Mucosa of stomach (tissue), 1 donor: ENCODE measurements at regions not wholly inside any gene's neighbourhood (a gene's known extent, or its start where the extent isn't known, plus 50 kb on each side); places are given as distances from the start of the nearest gene placed in this dataset.

ENCODE experiments used
- H3K27me3 ChIP-seq: one replicate; pipeline ENCODE4 v1.7.0; 2013; ENCODE audit warnings: mild to moderate bottlenecking, low read length; ENCODE audit not compliant: control insufficient read depth, insufficient read depth
- H3K36me3 ChIP-seq: one replicate; pipeline ENCODE4 v1.7.0; 2013; ENCODE audit warnings: low read length; ENCODE audit not compliant: control insufficient read depth, insufficient read depth
- H3K4me1 ChIP-seq: one replicate; pipeline ENCODE4 v1.7.0; 2013; ENCODE audit warnings: mild to moderate bottlenecking, low read length; ENCODE audit not compliant: control insufficient read depth, insufficient read depth
- H3K4me3 ChIP-seq: one replicate; pipeline ENCODE4 v1.7.0; 2013; ENCODE audit warnings: low read length
- H3K9ac ChIP-seq: one replicate; pipeline ENCODE4 v1.7.0; 2013; ENCODE audit warnings: mild to moderate bottlenecking, low read length, moderate library complexity
- H3K9me3 ChIP-seq: one replicate; pipeline ENCODE4 v1.7.0; 2013; ENCODE audit warnings: mild to moderate bottlenecking, low read length, moderate library complexity; ENCODE audit not compliant: control insufficient read depth
- donor health status: Pancreatic carcinoma.

- H3K4me1 ChIP-seq, result no peaks in the 10 kb centered on the region
- no peaks in the 10 kb centered on the region for H3K9me3 ChIP-seq
- no peaks in the 10 kb centered on the region for H3K27me3 ChIP-seq
- H3K9ac ChIP-seq, result no peak overlapping the region
- no peaks in the 10 kb centered on the region for H3K36me3 ChIP-seq
- H3K4me3 ChIP-seq, result no peak overlapping the region
These were observed 674.1 kb downstream of the NYAP2 start for GRCh38 chr2:226073496-226074160.

DNA sequence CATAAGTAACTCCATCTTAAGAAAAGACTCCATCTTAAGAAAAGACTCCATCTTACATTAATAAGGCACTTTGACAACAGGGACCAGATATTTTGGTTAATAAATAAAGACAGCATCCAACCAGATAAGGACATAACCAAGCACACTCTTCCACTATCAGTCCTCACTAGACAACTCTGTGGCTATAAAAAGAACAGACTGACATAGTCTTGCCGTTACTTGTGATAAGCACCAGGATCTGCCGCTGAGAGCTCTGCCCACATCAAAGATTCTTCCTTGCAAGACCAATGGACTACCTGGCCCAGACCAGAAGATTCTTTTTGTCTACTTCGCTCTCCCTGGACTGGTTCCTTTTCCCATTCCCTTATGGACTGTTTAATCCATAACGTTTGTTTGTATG is 667.4 kb downstream of the NYAP2 start:
- H3K9ac ChIP-seq, result no peak overlapping the region
- no peaks in the 10 kb centered on the region for H3K27me3 ChIP-seq
- H3K4me3 ChIP-seq, result no peak overlapping the region
- H3K4me1 ChIP-seq, result no peaks in the 10 kb centered on the region
- H3K9me3 ChIP-seq, result no peaks in the 10 kb centered on the region
- no peaks in the 10 kb centered on the region for H3K36me3 ChIP-seq

GRCh38 chr2:226066391-226066790 is 666.9 kb downstream of the NYAP2 start:
- H3K9ac ChIP-seq, result no peak overlapping the region
- H3K4me3 ChIP-seq, result no peak overlapping the region
- no peaks in the 10 kb centered on the region for H3K36me3 ChIP-seq
- no peaks in the 10 kb centered on the region for H3K9me3 ChIP-seq
- H3K27me3 ChIP-seq, result no peaks in the 10 kb centered on the region
- H3K4me1 ChIP-seq, result no peaks in the 10 kb centered on the region

- Histone ChIP-seq H3K4me3 (no peak overlapping the region), H3K36me3 (no peaks in the 10 kb centered on the region), H3K4me1 (no peaks in the 10 kb centered on the region), H3K9ac (no peak overlapping the region), H3K9me3 (no peaks in the 10 kb centered on the region), H3K27me3 (no peaks in the 10 kb centered on the region)
These were observed 665.5 kb downstream of the NYAP2 start for GRCh38 chr2:226064932-226065570.

DNA sequence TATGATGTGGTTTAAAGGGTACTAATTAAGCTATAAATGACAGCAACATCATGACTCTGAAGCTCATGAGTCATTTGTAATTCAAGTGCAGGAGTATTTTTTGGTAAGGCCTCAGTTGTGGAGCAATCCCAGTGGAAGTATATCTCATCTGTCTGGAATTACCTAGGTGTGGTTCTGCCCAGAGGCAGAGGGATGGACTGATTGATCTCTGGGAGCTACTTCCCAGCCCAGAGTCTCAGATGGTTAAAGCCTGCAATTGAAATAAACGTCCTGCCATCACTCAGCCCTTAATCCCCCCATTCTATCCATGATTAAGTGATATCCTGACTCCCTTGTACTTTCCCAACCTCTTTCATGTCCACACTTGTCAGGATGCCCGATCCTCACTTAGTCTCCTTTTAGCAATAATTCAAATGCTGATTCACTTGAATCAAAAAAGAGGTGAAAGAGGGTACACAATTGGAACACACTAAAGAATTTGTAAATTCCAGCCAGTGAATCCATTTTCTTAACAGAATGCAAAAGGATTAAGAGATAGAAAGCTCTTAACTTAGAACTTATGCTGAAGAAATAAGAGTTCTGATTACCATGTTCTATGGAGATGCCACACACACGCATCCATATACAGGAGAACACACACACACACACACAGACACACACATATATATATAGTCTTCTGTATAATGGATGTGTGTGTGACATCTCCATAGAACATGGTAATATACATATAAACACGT is 664.4 kb downstream of the NYAP2 start:
- Histone ChIP-seq H3K27me3 (no peaks in the 10 kb centered on the region), H3K9me3 (no peaks in the 10 kb centered on the region), H3K4me3 (no peak overlapping the region), H3K9ac (no peak overlapping the region), H3K36me3 (no peaks in the 10 kb centered on the region), H3K4me1 (no peaks in the 10 kb centered on the region)

- H3K4me3 ChIP-seq, result no peak overlapping the region
- no peaks in the 10 kb centered on the region for H3K27me3 ChIP-seq
- no peaks in the 10 kb centered on the region for H3K9me3 ChIP-seq
- no peaks in the 10 kb centered on the region for H3K4me1 ChIP-seq
- H3K9ac ChIP-seq, result no peak overlapping the region
- H3K36me3 ChIP-seq, result no peaks in the 10 kb centered on the region
These were observed 660.6 kb downstream of the NYAP2 start for GRCh38 chr2:226059961-226060627.

DNA sequence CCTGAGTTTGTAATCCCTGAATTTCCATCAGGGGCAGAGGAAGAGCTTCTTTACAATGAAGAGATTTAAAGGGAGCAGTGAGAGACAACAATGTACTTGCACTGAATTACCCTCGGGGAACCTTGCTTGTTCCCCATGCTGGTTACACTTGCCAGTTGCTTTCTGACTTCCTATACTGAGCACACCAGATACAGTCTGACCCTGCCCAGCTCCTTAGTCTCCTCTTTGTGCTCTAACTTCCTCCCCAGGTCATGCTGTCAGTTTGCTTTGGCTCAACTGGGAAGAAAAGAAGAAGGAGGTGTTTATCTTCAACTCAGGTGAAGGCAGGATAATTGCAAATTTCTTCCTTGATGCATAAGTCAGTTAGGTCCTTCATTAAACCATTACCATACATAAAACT is 658.4 kb downstream of the NYAP2 start:
- no peaks in the 10 kb centered on the region for H3K27me3 ChIP-seq

GRCh38 chr2:226057365-226057764 is 657.9 kb downstream of the NYAP2 start:
- H3K27me3 ChIP-seq, result no peaks in the 10 kb centered on the region
- H3K9ac ChIP-seq, result no peak overlapping the region
- H3K4me1 ChIP-seq, result no peaks in the 10 kb centered on the region
- no peaks in the 10 kb centered on the region for H3K9me3 ChIP-seq
- no peaks in the 10 kb centered on the region for H3K36me3 ChIP-seq
- no peak overlapping the region for H3K4me3 ChIP-seq

More for the DNA sequence above, 658.4 kb downstream of the NYAP2 start:
- no peaks in the 10 kb centered on the region for H3K36me3 ChIP-seq
- H3K4me1 ChIP-seq, result no peaks in the 10 kb centered on the region
- H3K9ac ChIP-seq, result no peak overlapping the region
- H3K9me3 ChIP-seq, result no peaks in the 10 kb centered on the region
- no peak overlapping the region for H3K4me3 ChIP-seq

DNA sequence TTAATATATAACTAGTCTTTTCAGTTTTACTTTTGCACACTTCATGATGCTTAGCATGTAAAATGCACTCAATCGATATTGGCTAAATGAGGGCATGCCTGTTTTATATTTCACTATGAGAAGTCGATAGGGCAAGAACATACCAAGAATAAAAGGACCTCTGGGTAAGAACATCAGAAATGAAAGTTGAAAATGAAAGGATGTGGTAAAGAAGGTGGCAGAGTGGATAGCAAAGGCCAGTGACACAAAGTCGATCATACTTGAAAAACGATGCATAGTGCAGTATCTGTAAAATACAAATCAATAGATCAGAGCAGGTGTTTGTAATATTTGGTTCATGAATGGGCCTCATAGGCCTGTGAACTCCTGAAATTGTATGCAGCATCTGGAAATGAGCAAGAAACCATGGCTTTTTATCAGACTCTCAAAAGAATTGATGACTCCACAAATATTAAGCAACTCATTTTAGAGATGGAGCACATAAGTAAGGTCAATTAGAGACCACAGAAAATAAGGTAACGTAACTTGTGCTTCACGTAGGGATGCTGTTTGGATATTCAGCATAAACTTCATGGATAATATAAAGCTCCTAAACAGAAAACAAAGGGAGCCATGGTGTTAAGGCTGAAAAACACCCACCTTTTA is 653.4 kb downstream of the NYAP2 start:
- H3K9me3 ChIP-seq, result no peaks in the 10 kb centered on the region
- no peaks in the 10 kb centered on the region for H3K36me3 ChIP-seq
- H3K4me1 ChIP-seq, result no peaks in the 10 kb centered on the region
- no peaks in the 10 kb centered on the region for H3K27me3 ChIP-seq
- H3K9ac ChIP-seq, result no peak overlapping the region
- no peak overlapping the region for H3K4me3 ChIP-seq

DNA sequence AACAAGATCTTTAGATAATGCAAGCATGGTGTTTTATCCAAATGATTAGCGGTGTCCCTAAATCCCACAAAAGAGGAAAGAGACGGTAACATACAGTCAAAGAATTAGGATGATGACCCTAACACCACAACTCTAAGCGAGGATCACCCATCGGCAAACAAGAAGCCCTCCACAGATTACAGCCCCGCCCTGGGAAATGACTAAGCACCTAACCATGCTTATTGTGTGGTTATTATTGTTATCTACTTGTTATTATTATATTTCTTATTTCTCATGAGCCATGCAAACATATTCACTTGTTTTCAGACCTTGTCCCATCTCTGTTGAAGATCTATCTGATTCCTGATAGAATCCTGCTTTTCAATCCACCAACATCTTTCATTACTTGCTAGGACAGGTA is 651.3 kb downstream of the NYAP2 start:
- Histone ChIP-seq H3K4me3 (no peak overlapping the region), H3K4me1 (no peaks in the 10 kb centered on the region), H3K9ac (no peak overlapping the region), H3K36me3 (no peaks in the 10 kb centered on the region), H3K9me3 (no peaks in the 10 kb centered on the region), H3K27me3 (no peaks in the 10 kb centered on the region)

- no peaks in the 10 kb centered on the region for H3K36me3 ChIP-seq
- H3K9me3 ChIP-seq, result no peaks in the 10 kb centered on the region
- no peak overlapping the region for H3K4me3 ChIP-seq
- H3K4me1 ChIP-seq, result no peaks in the 10 kb centered on the region
- H3K27me3 ChIP-seq, result no peaks in the 10 kb centered on the region
- no peak overlapping the region for H3K9ac ChIP-seq
These were observed 649.1 kb downstream of the NYAP2 start for GRCh38 chr2:226048611-226049010.
